AG10803 (cell line): ENCODE measurements at regions not wholly inside any gene's neighbourhood (a gene's known extent, or its start where the extent isn't known, plus 50 kb on each side); places are given as distances from the start of the nearest gene placed in this dataset.

Source experiments
- DNase-seq: peaks from one replicate; pipeline ENCODE4 v3.0.0; 2010; ENCODE audit warnings: low read depth
- H3K4me3 ChIP-seq: 2 replicates; pipeline ENCODE4 v1.5.1; 2011; ENCODE audit warnings: mild to moderate bottlenecking, low read length, control low read depth
- TF ChIP-seq, protein P1 (sequence below): conservative IDR thresholded peaks from 2 replicates; pipeline ENCODE4 v1.5.1; 2011; ENCODE audit warnings: mild to moderate bottlenecking, low read length, control low read depth, inconsistent platforms

DNA sequence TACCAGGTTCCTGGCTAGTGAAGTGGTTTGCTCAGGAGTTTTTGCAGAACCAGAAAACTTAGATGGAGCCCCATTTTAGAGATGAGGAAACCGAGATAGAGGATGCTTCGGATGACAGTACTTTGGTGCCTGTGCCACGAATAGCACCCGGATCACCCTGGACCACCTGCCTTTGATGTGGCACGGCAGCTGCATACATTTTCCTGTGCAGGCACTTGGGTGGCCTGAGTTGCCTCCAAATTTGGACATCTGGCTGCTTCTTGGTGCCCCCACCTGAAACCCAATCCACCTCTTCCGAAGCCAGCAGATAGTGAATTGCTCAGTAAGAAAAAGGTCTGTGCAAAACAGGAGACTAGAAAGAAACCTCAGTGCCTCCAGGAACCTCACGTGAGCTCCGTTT, 140.6 kb upstream of the ID2 start:
- no peak overlapping the region for H3K4me3 ChIP-seq
- DNase-seq, result no peak
- TF ChIP-seq, protein P1, sequence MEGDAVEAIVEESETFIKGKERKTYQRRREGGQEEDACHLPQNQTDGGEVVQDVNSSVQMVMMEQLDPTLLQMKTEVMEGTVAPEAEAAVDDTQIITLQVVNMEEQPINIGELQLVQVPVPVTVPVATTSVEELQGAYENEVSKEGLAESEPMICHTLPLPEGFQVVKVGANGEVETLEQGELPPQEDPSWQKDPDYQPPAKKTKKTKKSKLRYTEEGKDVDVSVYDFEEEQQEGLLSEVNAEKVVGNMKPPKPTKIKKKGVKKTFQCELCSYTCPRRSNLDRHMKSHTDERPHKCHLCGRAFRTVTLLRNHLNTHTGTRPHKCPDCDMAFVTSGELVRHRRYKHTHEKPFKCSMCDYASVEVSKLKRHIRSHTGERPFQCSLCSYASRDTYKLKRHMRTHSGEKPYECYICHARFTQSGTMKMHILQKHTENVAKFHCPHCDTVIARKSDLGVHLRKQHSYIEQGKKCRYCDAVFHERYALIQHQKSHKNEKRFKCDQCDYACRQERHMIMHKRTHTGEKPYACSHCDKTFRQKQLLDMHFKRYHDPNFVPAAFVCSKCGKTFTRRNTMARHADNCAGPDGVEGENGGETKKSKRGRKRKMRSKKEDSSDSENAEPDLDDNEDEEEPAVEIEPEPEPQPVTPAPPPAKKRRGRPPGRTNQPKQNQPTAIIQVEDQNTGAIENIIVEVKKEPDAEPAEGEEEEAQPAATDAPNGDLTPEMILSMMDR, result no peak

DNA sequence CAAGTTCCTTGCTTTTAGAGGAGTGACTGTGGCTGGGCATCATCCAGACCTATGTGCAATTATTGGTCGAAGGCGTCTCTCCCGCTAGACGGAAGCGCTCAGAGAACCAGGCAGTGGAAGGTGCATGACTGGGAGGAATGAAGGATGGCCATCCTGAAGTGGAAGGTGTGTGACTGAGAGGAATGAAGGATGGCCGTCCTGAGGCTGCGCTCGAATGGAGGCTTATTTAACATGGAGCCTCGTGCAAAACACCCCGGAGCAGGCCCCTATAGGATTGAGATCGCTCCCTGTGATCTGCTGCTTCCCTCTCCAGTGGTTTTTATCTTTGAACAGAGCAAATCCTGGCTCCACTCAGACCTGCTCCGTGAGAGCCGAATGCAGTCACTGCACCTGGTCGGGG, 140.2 kb upstream of the ID2 start:
- TF ChIP-seq, protein P1, result no peak
- no peak for DNase-seq
- H3K4me3 ChIP-seq, result no peak overlapping the region

DNA sequence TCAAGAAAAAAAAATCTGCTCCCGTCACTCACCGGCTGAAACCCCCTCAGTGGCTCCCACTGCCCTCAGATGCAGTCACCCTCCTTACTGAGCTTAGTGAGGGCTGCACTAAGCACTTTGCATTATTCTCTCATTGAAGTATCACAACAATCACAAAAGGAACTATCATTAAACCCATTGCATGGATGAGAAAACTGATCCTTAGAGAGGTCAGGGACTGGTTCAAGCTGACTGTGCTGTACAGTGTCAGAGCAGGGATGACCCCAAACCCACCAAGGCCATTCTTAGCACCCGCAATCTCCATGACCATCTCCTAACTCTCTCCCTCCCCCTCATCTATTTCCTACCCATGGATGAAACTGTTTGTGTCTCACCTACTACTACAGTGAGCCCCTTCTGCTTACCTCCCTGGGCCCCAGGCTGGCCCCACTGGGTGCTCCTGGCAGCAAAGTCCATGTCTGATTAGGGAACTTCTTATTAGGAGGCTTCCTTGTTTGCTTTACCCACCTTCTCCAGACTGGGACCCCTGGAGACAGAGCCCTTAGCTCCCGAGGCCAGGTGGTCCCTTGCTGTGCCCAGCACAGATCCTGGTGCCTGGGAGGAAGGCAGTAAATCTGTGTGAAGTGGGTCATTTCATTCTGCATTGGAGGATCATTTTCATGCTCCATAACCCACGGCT, 139.3 kb upstream of the ID2 start:
- no peak for DNase-seq
- TF ChIP-seq, protein P1, result no peak
- H3K4me3 ChIP-seq, result no peak overlapping the region

DNA sequence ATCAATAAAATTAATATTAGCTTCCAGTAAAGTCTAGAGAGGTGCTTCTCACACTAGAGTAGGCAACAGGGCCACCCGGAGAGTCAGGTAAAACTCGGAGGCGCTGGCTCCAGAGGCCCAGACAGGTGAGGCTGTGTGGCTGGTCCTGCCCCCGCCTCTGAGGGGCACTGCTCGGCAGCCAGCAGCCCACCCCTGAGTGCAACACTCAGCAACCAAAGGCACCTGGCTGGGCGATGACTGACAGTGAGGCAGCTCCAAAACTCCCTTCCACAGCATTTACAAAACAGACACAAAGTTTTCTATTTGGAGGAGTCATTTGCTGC, 138.8 kb upstream of the ID2 start:
- TF ChIP-seq, protein P1, result no peak
- DNase-seq, result no peak
- H3K4me3 ChIP-seq, result no peak overlapping the region

DNA sequence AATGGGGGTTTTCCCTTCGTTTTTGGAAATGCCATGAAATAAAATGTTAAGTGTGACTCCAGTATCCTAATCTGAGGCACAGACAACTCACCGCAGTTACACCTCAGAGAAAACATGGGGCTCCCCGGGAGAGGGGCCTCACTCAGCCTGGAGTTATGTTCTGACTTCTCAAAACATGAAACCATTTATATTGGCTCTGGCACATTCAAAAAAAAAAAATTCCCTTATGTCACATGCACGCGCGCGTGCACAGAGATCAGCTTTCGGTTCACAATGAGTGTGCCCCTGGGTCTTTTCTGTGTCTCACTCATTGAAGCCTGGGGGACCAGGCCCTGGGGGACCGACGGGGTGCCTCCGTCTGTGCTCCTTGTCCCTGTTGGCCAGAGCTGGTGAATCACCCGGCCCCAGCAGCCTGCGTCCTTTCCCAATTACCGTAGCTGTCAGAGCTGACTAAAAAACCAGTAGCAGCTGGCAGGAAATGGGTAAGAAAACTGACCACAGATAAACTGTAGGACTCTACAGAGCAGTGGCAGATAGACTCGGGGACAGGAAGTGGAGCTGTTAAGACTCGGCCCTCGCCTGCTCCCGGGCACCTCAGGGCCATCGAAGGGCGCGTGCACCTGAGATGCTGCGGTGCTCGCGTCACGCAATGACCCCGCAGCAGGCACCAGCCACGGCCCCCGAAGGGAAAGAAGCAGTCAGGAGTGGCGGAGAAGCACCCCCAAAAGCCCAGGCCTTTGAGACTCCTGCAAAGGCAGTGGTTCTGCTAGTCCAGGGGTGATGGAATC, 138.3 kb upstream of the ID2 start:
- TF ChIP-seq, protein P1, result no peak
- H3K4me3 ChIP-seq, result no peak overlapping the region
- peak; percentile 86 for DNase-seq

DNA sequence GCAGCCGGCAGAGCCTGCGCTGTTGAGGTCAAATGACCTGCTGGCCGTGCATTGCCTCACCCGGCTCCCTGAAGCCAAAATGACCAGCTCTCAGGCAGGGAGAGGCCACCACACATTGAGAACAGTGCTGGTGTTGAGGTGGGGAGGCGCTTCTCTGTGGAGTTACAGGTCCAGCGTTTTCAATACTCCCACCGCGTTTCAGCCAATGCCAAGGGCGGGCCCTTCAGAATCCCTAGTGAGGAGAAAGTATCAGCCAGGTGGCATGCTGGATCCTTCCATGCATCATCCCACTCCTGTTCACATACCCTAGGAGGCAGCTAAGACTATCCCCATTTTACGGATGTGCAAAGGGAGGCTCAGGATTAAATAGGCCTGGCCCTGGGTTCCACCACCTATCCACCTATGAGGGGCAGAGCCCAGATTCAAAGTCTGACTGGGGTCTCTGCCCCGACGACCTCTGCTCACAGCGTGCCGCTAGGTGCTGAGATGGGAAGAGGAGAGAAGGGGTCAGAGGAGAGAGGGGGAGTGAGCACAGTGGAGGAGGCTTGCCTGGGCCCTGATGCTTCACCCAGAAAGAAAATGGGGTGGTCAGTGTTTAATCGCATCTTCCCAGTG, 137.6 kb upstream of the ID2 start:
- no peak overlapping the region for H3K4me3 ChIP-seq

More for the DNA sequence above, 137.6 kb upstream of the ID2 start:
- DNase-seq, result no peak
- TF ChIP-seq, protein P1, result no peak
